H9 (cell line): ENCODE measurements at regions not wholly inside any gene's neighbourhood (a gene's known extent, or its start where the extent isn't known, plus 50 kb on each side); places are given as distances from the start of the nearest gene placed in this dataset.

Source experiments
- DNase-seq: peaks from one replicate; pipeline ENCODE4 v3.0.0-alpha.2; 2017
- H2AFZ ChIP-seq: one replicate; pipeline ENCODE4 v1.6.1; 2013; ENCODE audit warnings: mild to moderate bottlenecking, low read length, control low read depth, moderate library complexity
- H2AK5ac ChIP-seq: 2 replicates; pipeline ENCODE4 v1.6.1; 2013; ENCODE audit warnings: low read length, control low read depth, mixed read lengths; ENCODE audit not compliant: insufficient read length
- H2BK120ac ChIP-seq: one replicate; pipeline ENCODE4 v1.6.1; 2013; ENCODE audit warnings: low read depth, mild to moderate bottlenecking, low read length, control low read depth, inconsistent platforms; ENCODE audit not compliant: poor library complexity, severe bottlenecking
- H2BK12ac ChIP-seq: 2 replicates; pipeline ENCODE4 v1.6.1; 2013; ENCODE audit warnings: low read length, control low read depth, mixed read lengths, low read depth; ENCODE audit not compliant: insufficient read length
- H2BK15ac ChIP-seq: 2 replicates; pipeline ENCODE4 v1.6.1; 2013; ENCODE audit warnings: low read depth, low read length, control low read depth
- H2BK20ac ChIP-seq: one replicate; pipeline ENCODE4 v1.6.1; 2013; ENCODE audit warnings: low read depth, mild to moderate bottlenecking, low read length, control low read depth, inconsistent platforms; ENCODE audit not compliant: poor library complexity, severe bottlenecking
- H2BK5ac ChIP-seq: 2 replicates; pipeline ENCODE4 v1.6.1; 2013; ENCODE audit warnings: low read length, control low read depth, mixed read lengths; ENCODE audit not compliant: insufficient read length
- H3K14ac ChIP-seq: 2 replicates; pipeline ENCODE4 v1.6.1; 2013; ENCODE audit warnings: low read length, control low read depth; ENCODE audit not compliant: insufficient read depth
- H3K18ac ChIP-seq: 2 replicates; pipeline ENCODE4 v1.6.1; 2013; ENCODE audit warnings: low read depth, mild to moderate bottlenecking, mixed read lengths, low read length, control low read depth; ENCODE audit not compliant: insufficient read length
- H3K23ac ChIP-seq: 2 replicates; pipeline ENCODE4 v1.6.1; 2013; ENCODE audit warnings: low read length, control low read depth, mixed read lengths, low read depth; ENCODE audit not compliant: insufficient read length
- H3K23me2 ChIP-seq: 2 replicates; pipeline ENCODE4 v1.6.1; 2013; ENCODE audit warnings: low read depth, mild to moderate bottlenecking, mixed read lengths, low read length, control low read depth; ENCODE audit not compliant: insufficient read length, poor library complexity, severe bottlenecking
- H3K27ac ChIP-seq: 2 replicates; pipeline ENCODE4 v1.5.1; 2013; ENCODE audit warnings: low read length, control low read depth, mixed read lengths, low read depth; ENCODE audit not compliant: insufficient read length
- H3K27me3 ChIP-seq: 2 replicates; pipeline ENCODE4 v1.6.1; 2013; ENCODE audit warnings: low read length, control low read depth, inconsistent platforms; ENCODE audit not compliant: insufficient read depth
- H3K4ac ChIP-seq: 2 replicates; pipeline ENCODE4 v1.6.1; 2013; ENCODE audit warnings: low read depth, mild to moderate bottlenecking, control low read depth, inconsistent platforms, low read length, moderate library complexity
- H3K4me1 ChIP-seq: 2 replicates; pipeline ENCODE4 v1.6.1; 2013; ENCODE audit warnings: low read length, control low read depth, inconsistent platforms; ENCODE audit not compliant: insufficient read depth
- H3K4me2 ChIP-seq: 2 replicates; pipeline ENCODE4 v1.6.1; 2013; ENCODE audit warnings: low read length, control low read depth, mixed read lengths; ENCODE audit not compliant: insufficient read length, insufficient read depth
- H3K56ac ChIP-seq: 2 replicates; pipeline ENCODE4 v1.6.1; 2013; ENCODE audit warnings: low read depth, mild to moderate bottlenecking, mixed read lengths, low read length, control low read depth; ENCODE audit not compliant: insufficient read length
- H3K79me1 ChIP-seq: 2 replicates; pipeline ENCODE4 v1.6.1; 2013; ENCODE audit warnings: low read depth, mild to moderate bottlenecking, moderate library complexity, low read length, control low read depth, inconsistent platforms; ENCODE audit not compliant: insufficient read depth, poor library complexity, severe bottlenecking
- H3K79me2 ChIP-seq: 2 replicates; pipeline ENCODE4 v1.6.1; 2013; ENCODE audit warnings: low read length, control low read depth, inconsistent platforms; ENCODE audit not compliant: insufficient read depth
- H3K9ac ChIP-seq: 2 replicates; pipeline ENCODE4 v1.6.1; 2013; ENCODE audit warnings: low read length, control low read depth, mixed read lengths; ENCODE audit not compliant: insufficient read length; ENCODE audit errors: extremely low read depth
- H3K9me3 ChIP-seq: one replicate; pipeline ENCODE4 v1.6.1; 2013; ENCODE audit warnings: low read depth, low read length, inconsistent platforms; ENCODE audit not compliant: control insufficient read depth
- H3T11ph ChIP-seq: one replicate; pipeline ENCODE4 v1.6.1; 2013; ENCODE audit warnings: mild to moderate bottlenecking, low read length, control low read depth, inconsistent platforms
- H4K20me1 ChIP-seq: one replicate; pipeline ENCODE4 v1.6.1; 2013; ENCODE audit not compliant: control insufficient read depth, insufficient read length, insufficient read depth
- H4K5ac ChIP-seq: 2 replicates; pipeline ENCODE4 v1.6.1; 2013; ENCODE audit warnings: low read depth, mild to moderate bottlenecking, mixed read lengths, low read length, control low read depth; ENCODE audit not compliant: insufficient read length
- H4K8ac ChIP-seq: replicated peaks from 2 replicates; pipeline ENCODE4 v1.6.1; 2013; ENCODE audit warnings: low read length, control low read depth, mixed read lengths, low read depth; ENCODE audit not compliant: insufficient read length
- H4K91ac ChIP-seq: 2 replicates; pipeline ENCODE4 v1.6.1; 2013; ENCODE audit warnings: low read depth, mild to moderate bottlenecking, moderate library complexity, mixed read lengths, low read length, control low read depth; ENCODE audit not compliant: insufficient read length
- H3K27ac Mint-ChIP-seq, 3 experiments: 2 replicates in 2 of 3; 3 replicates in 1 of 3; pipeline ENCODE4 v1.8.0; 2020 to 2021; ENCODE audit warnings: mixed read lengths in 3 of 3, mild to moderate bottlenecking in 1 of 3, moderate library complexity in 1 of 3
- H3K27me3 Mint-ChIP-seq: 2 replicates; pipeline ENCODE4 v1.8.0; 2021; ENCODE audit warnings: low read depth, mild to moderate bottlenecking, moderate library complexity, mixed read lengths
- H3K36me3 Mint-ChIP-seq, 3 experiments: 2 replicates in 2 of 3; 3 replicates in 1 of 3; pipeline ENCODE4 v1.8.0; 2020 to 2021; ENCODE audit warnings: low read depth in 3 of 3, mixed read lengths in 3 of 3; ENCODE audit not compliant: insufficient read depth in 1 of 3
- H3K4me1 Mint-ChIP-seq, 2 experiments: 2 replicates each; pipeline ENCODE4 v1.8.0; 2020; ENCODE audit warnings: mixed read lengths in 2 of 2
- H3K4me3 Mint-ChIP-seq, 2 experiments: 2 replicates in 1 of 2; 3 replicates in 1 of 2; pipeline ENCODE4 v1.8.0; 2020 to 2021; ENCODE audit warnings: mild to moderate bottlenecking in 2 of 2, mixed read lengths in 2 of 2, moderate library complexity in 1 of 2
- H3K9me3 Mint-ChIP-seq, 2 experiments: 2 replicates in 1 of 2; 3 replicates in 1 of 2; pipeline ENCODE4 v1.8.0; 2020; ENCODE audit warnings: mild to moderate bottlenecking in 2 of 2, mixed read lengths in 2 of 2, moderate library complexity in 1 of 2
- WGBS: extraction: QIAGEN DNeasy Blood & Tissue Kit; methylation state at CpG from one replicate; pipeline ENCODE4 v1.1.7; 2013; ENCODE audit warnings: missing lambda C conversion rate, low lambda C conversion rate, mixed read lengths; ENCODE audit not compliant: insufficient read length; ENCODE audit errors: extremely low coverage; 5-methylcytosine and 5-hydroxymethylcytosine counted together
- TF ChIP-seq, protein P1 (sequence below): fragments of 200-600 bp; sonication (generic); conservative IDR thresholded peaks from 3 replicates; pipeline ENCODE4 v1.8.0; 2021; ENCODE audit warnings: antibody characterized with exemption, mild to moderate bottlenecking

DNA sequence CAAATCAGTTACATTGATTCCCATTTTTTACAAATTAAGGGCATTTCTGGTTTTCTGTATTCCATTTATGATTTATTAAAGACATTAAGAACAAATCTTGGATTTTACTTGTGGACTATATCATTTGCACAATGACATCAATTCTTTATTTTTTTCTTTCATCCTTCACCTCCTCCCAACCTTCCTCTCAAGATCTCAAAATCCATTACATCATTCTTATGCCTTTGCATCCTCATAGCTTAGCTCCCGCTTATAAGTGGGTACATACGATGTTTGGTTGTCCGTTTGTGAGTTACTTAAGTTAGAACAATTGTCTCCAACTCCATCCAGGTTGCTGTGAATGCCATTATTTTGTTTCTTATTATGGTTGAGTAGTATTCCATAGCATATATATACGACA lies 752.8 kb downstream of the CD109 start:
- Mint-ChIP-seq H3K4me3 (no peak overlapping the region), H3K9me3 (no peaks in the 10 kb centered on the region), H3K4me1 (peaks cover 0 to 2% of the 10 kb centered on the region in 2 experiments; a peak in 1 of 4 replicates), H3K27me3 (peaks cover 3% of the 10 kb centered on the region), H3K27ac (no peak overlapping the region), H3K36me3 (no peaks in the 10 kb centered on the region)
- Histone ChIP-seq H3K79me2 (no peaks in the 10 kb centered on the region), H3T11ph (no peak overlapping the region), H2BK5ac (no peak overlapping the region), H3K27ac (no peak overlapping the region), H3K9ac (no peak overlapping the region), H4K91ac (no peak overlapping the region), H3K56ac (no peak overlapping the region), H3K27me3 (no peaks in the 10 kb centered on the region), H3K4me2 (no peak overlapping the region), H3K23ac (no peak overlapping the region), H4K8ac (no peak overlapping the region), H3K4me1 (no peaks in the 10 kb centered on the region), H3K18ac (no peak overlapping the region), H3K9me3 (no peaks in the 10 kb centered on the region), H2BK120ac (no peak overlapping the region), H2BK15ac (no peak overlapping the region), H2BK20ac (no peak overlapping the region), H2AFZ (no peak overlapping the region), H2BK12ac (no peak overlapping the region), H4K5ac (no peak overlapping the region), H3K4ac (no peak overlapping the region), H3K23me2 (no peaks in the 10 kb centered on the region), H3K14ac (no peak overlapping the region), H3K79me1 (no peaks in the 10 kb centered on the region), H4K20me1 (no peaks in the 10 kb centered on the region), H2AK5ac (no peak overlapping the region)
- TF ChIP-seq, protein P1, sequence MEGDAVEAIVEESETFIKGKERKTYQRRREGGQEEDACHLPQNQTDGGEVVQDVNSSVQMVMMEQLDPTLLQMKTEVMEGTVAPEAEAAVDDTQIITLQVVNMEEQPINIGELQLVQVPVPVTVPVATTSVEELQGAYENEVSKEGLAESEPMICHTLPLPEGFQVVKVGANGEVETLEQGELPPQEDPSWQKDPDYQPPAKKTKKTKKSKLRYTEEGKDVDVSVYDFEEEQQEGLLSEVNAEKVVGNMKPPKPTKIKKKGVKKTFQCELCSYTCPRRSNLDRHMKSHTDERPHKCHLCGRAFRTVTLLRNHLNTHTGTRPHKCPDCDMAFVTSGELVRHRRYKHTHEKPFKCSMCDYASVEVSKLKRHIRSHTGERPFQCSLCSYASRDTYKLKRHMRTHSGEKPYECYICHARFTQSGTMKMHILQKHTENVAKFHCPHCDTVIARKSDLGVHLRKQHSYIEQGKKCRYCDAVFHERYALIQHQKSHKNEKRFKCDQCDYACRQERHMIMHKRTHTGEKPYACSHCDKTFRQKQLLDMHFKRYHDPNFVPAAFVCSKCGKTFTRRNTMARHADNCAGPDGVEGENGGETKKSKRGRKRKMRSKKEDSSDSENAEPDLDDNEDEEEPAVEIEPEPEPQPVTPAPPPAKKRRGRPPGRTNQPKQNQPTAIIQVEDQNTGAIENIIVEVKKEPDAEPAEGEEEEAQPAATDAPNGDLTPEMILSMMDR, result no peak
- DNase-seq, result no peak
- WGBS, result no CpG with 5 or more reads among the region's 4 CpGs
